ENCODE measurements at regions not wholly inside any gene's neighbourhood (a gene's known extent, or its start where the extent isn't known, plus 50 kb on each side); places are given as distances from the start of the nearest gene placed in this dataset.
"Not testable (repeated sequence)": the region's sequence is repeated elsewhere in the genome, so short reads cannot be mapped to it uniquely, and the experiment has no call there.

- no peak for DNase-seq
Observed at GRCh38 chr11:96815236-96815635, 425.4 kb downstream of the JRKL start.

GRCh38 chr11:96817482-96818399 is 427.9 kb downstream of the JRKL start:
- DNase-seq, result no peak

- no peak for DNase-seq
Observed at GRCh38 chr11:96827164-96827563, 437.4 kb downstream of the JRKL start.

- DNase-seq, result no peak
Observed at GRCh38 chr11:96841792-96842191, 452.0 kb downstream of the JRKL start.

- DNase-seq, result no peak
Observed at GRCh38 chr11:96842731-96843130, 452.9 kb downstream of the JRKL start.

GRCh38 chr11:96854425-96854824 is 464.6 kb downstream of the JRKL start:
- DNase-seq, result no peak

- DNase-seq, result not testable (repeated sequence)
Observed at GRCh38 chr11:96861722-96862121, 471.9 kb downstream of the JRKL start.

GRCh38 chr11:96863520-96863919 is 473.7 kb downstream of the JRKL start:
- DNase-seq, result no peak

- DNase-seq, result no peak
Observed at GRCh38 chr11:96865020-96865419, 475.2 kb downstream of the JRKL start.

- no peak for DNase-seq
Observed at GRCh38 chr11:96869207-96869606, 479.4 kb downstream of the JRKL start.

- DNase-seq, result no peak
Observed at GRCh38 chr11:96875712-96876111, 485.9 kb downstream of the JRKL start.

GRCh38 chr11:96878299-96879051 is 488.7 kb downstream of the JRKL start:
- no peak for DNase-seq

GRCh38 chr11:96882622-96883021 is 492.8 kb downstream of the JRKL start:
- DNase-seq, result not testable (repeated sequence)

- DNase-seq, result no peak
Observed at GRCh38 chr11:96885405-96885804, 495.6 kb downstream of the JRKL start.

- DNase-seq, result no peak
Observed at GRCh38 chr11:96885912-96886311, 496.1 kb downstream of the JRKL start.

GRCh38 chr11:96893988-96894387 is 504.2 kb downstream of the JRKL start:
- DNase-seq, result no peak

- DNase-seq, result no peak
Observed at GRCh38 chr11:96894587-96894986, 504.8 kb downstream of the JRKL start.

- no peak for DNase-seq
Observed at GRCh38 chr11:96899971-96900370, 510.2 kb downstream of the JRKL start.

GRCh38 chr11:96905143-96905542 is 515.3 kb downstream of the JRKL start:
- DNase-seq, result no peak

GRCh38 chr11:96905663-96906062 is 515.9 kb downstream of the JRKL start:
- no peak for DNase-seq

- DNase-seq, result no peak
Observed at GRCh38 chr11:96906476-96906875, 516.7 kb downstream of the JRKL start.

- no peak for DNase-seq
Observed at GRCh38 chr11:96925862-96926261, 536.0 kb downstream of the JRKL start.

- DNase-seq, result no peak
Observed at GRCh38 chr11:96940227-96940626, 550.4 kb downstream of the JRKL start.

- no peak for DNase-seq
Observed at GRCh38 chr11:96942855-96943254, 553.0 kb downstream of the JRKL start.
